DMS 273 (cell line): ENCODE measurements at regions not wholly inside any gene's neighbourhood (a gene's known extent, or its start where the extent isn't known, plus 50 kb on each side); places are given as distances from the start of the nearest gene placed in this dataset.

Experiments
- DNase-seq: peaks from one replicate; lab custom pipeline; 2025; ENCODE audit not compliant: unreplicated experiment; lab: John Stamatoyannopoulos, UW

DNA sequence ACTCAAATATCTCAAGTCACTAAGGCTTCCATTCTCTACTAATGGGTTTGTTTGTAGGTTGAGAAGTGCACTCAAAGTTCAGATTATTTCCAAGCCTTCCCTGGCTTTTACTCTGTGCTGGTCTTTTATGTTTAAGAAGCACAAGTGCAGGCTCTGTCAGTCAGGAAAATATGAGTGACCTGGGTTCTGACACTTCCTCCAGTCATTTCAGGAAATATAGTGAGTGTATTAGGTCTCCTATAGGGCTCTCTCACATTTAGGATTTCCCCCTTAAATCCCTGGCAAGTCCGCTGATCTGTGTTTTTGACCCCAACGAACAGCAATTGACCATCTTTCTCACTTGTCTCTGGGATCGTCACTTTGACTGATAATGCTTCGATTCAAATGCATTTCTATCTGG, 210.2 kb downstream of the ARPP21 start:
- no peak for DNase-seq

DNA sequence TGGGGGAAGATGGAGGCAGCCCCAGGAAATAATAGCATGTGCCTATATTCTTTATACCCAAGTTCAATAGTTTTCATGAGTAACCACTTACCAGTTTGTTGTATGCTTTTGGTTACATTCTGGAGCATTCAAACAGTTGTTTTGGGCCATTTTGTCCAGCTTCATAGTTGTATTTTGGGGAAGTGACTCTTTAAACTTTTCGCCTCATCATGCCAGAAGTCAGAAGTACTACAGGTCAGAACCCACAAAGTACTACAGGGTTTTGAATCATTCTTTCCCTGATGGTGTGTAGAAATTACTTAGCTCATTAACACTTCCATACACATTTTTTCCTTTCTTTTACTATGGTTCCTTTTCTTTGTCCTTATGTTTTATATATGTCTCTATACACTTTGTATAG, 210.6 kb downstream of the ARPP21 start:
- DNase-seq, result no peak

DNA sequence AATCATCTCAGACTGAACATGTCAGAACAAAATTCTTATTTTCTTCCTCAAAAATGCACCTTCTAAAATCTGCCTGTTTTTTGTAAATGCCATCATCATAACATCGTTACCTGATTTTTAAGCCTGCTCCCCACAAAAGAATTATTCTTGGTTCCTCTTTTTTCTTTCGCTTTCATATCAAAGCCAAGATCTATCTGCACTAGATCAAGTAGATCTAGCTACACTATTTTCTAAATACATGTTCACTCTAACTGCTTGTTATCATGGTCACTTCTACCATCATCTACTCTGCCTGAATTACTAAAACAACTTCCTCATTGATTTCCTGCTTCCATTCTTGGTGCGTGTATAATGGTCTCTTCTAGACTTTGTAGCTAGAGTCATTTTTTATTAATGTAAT, 217.7 kb downstream of the ARPP21 start:
- DNase-seq, result no peak

DNA sequence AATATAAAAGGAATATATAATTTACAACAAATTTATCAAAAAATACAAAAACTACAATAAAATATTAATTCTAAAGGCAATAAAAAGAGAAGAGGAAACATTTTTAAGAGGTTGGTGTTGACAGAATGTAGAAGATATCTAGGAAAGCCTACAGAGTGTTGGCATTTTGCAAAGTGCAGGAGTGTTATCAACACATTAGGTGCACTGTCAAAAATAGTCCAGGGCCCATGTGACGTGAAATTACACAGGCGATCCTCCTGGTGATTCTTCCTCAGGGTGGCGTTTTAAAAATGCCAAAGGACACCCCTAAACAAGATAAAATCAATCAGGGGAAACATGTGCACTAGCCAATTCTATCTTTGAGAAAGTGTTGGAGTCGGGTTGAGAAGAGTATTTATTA, 222.7 kb downstream of the ARPP21 start:
- no peak for DNase-seq

DNA sequence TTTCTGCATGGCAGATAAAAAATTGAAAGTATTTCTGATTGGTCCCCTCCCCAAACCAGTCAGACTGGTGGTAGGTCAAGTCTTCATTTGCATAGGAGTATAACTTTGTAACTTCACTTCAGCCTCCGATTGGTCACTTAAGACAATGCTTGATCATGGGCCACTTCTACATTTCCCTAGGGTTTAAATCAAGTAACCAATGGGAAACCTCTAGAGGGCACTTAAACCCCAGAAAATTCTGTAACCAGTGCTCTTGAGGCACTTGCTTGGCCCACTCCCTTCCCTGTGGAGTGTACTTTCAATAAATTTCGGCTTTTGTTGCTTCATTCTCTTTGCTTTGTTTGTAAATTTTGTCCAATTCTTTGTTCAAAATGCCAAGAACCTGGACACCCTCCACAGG, 225.5 kb downstream of the ARPP21 start:
- no peak for DNase-seq

DNA sequence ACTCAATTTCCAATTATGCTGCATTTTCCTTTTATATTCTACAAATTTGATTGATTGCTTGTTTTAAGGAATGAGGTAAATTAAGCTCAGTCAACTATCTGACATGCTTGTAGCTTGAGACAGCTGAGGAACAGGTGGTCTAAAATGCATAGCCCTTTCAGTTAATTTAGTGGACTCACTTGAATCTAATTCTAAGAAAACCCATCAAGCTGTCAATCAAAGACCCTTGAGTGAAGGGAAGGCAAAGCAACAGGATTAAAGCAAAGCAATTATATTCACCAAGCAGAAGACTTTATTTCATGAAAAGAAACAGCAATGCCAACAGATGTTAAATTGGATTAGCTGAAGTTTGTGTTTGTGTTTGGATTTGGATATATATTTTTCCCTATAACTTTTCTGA, 228.5 kb downstream of the ARPP21 start:
- no peak for DNase-seq

DNA sequence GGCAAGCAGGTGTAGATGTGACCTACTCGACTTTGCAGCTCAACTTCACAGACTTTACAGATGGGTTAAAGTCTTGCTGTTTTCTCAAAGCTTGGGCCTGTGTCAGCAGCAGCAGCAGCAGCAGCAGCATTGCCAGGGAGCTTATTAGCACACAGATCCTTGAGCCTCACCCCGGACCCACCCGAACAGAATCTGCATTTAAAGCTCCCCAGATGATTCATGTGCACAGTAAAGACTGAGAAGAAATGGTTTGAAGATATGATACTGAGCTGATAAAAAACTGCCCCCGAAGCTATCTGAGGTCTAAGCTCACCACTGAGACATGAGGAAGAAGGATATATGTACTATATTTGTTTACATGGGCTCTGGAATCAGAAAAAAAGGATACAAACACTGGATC, 231.7 kb downstream of the ARPP21 start:
- no peak for DNase-seq

DNA sequence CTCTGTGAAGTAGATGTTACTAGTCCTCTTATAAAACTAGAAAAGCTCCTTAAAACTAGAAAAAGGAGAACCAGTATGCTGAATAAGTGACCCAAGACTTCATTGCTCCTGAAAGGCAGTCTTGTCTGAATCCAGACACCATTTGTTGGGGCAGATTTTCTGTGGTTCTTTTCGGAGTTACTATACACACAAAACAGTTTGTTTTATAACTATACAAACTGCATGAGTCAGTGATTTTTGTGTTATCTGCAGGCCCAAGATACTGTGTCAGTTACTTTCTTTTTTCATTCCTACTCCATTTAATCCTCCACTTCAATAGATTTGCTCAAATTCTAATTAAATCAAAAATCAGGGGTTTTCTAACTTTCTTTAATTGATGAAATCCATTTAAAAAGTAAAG, 244.6 kb downstream of the ARPP21 start:
- DNase-seq, result no peak

DNA sequence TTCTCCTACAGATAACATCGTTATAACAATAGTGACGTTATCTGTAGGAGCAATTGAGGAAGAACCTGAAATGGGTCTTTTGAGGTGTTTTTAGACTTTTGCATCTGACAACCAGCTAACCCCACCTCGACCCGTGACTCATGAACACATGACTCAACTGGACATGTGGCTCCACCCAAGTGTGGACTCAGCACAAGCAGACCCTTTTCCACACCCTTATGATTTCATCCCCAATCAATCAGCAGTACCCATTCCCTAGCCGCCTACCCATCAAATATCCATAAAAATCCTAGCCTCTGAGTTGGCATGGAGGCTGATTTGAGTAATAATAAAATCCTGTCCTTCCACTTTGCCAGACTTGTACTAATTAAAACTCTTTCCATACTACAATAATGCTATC, 255.4 kb downstream of the ARPP21 start:
- DNase-seq, result no peak

DNA sequence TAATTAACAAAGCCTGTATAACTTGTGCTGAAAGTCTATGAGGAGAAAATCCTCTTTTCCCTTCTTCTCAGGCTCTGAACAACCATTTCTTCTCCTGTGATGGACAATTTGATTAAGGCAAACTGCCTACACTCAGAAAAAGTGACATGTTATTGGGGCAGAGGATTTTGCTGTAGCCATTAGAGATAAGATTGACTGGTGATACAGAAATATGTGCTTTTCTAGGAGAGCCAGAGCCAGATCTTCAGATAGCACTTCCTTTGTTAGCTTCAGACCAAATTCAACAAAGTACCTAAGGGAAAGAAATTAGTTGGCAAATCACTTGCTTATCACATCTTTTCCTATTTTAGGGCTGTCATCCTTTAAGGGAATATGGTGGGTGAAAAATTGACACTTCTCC, 259.9 kb downstream of the ARPP21 start:
- DNase-seq, result no peak

DNA sequence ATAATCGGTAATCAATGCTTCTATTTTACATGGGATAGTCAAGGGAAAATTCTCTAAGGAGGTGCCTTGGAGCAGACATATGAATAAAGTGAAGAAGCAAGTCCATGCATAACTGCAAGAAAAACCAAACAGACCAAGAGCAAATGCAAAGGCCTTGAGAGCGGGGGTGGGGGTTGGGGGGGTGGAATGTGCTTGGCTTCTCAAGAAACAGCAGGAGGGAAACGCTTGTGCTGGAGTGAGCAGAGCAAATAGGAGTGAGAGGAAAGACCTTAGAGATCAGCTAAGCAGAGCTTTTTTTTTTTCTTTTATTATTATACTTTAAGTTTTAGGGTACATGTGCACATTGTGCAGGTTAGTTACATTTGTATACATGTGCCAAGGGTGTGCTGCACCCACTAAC, 260.8 kb downstream of the ARPP21 start:
- no peak for DNase-seq

DNA sequence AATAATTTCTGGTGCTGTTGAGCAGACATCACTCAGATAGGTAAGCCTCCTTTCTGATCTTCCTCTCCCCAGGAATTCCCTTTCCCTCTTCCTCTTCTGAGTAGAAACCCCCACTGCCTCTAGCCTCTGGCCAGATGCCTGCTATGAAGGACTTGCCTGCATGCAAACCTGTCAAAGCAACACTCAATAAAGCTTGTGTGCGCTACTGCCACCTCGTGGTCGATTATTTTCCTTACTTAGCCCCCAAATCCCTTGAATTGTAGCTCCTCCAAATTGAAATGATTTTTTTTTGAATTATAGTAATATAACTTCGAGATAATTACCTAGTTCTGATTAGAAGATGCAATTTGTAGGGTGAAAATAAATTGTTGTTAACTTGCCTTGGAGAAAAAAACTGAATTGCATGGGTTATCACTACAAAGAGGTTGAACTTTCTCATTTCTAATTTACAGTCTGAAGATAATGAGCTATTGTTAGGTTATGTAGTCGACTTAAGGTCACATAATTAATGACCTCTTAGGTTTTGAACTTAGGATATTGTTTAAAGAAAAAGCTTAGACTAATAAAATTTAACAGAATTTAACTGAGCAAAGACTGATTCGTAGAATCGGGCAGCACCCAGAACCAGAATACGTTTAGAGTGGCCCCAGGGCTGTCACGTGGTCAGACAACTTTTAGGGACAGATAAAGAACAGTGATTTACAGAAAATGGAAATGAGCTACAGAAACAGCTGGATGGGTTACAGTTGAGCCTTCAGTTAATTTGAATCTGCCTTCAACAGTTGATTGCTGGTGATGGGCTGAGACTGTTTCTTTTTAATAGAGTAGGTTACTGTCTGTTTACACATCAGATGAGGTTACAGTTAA, 269.3 kb downstream of the ARPP21 start:
- DNase-seq, result peak; percentile 87

DNA sequence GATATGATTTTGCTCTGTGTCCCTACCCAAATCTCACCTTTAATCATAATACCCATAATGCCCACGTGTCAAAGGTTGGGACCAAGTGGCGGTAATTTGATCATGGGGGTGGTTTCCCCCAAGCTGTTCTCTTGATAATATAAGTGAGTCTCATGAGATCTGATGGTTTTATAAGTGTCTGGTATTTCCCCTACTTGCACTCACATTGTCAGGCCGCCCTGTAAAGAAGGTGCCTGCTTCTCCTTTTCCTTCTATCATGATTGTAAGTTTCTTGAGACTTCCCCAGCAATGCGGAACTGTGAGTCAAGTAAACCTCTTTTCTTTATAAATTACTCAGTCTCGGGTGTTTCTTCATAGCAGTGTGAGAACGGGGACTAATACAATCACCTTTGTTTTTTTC, 279.8 kb downstream of the ARPP21 start:
- DNase-seq, result no peak

DNA sequence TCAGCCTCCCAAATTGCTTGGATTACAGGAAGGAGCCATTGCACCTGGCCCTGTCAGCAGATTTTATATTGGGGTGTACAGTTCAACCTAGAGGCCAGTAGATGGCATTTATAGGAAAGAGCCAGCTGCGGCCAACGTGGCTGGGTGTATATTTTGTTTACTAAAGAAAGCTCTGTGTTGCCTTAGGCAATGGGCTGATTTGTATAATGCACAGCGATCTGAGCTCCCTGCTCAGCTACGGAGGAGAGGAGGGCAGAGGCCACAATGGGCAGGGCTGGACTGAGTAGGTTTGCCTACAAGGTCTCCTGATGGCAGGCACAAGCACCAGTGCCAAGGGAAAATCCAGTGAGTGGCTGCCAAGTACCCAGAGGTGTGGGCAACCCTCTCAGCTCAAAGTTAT, 282.4 kb downstream of the ARPP21 start:
- no peak for DNase-seq

DNA sequence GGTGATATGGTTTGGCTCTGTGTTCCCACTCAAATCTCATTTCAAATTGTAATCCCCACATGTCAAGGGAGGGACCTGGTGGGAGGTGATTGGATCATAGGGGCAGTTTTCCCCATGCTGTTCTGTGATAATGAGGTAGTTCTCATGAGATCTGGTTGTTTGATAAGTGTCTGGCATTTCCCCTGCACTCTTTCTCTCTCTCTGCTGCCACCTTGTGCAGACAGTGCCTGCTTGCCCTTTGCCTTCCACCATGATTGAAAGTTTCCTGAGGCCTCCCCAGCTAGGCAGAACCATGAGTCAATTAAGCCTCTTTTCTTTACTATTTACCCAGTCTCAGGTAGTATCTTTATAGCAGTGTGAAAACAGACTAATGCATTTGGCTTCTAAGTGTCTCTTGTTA, 284.7 kb downstream of the ARPP21 start:
- peak; percentile 68 for DNase-seq

DNA sequence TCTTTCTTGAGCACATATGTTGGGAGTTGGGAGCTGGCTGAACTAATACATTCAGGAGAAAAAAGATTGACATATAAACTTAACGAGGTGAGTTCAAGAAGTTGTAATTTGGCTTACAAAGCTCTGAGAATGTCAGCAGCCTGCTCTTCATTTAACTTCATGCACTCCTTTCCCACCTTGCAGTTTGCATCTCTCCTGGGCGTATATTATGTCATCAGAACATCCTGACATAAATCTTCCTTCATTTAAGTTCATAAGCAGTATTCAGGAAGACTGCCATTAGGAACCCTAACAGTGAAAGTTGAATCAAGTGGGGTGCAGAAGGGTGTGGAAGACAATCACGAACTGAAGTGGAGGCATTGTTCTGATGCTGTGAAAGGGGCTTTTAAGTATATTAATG, 288.1 kb downstream of the ARPP21 start:
- DNase-seq, result no peak

DNA sequence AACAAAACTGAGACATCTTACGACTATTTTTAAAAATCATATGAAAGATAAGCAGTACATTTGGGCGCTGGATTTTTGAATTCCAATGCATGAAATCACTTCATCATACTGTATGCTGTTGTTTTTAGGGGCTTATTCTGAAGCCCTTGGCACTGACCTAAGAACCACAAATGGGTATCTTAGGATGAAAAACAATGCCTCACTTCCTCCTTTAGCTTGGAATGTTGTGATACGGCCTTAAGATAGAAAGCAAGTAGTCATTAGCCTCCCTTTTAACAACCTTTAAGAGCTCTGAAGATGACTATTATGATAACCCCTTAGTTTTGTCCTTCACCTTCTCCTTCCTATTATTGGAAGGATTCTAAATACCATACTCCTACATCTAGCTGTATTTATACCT, 289.8 kb downstream of the ARPP21 start:
- DNase-seq, result no peak

DNA sequence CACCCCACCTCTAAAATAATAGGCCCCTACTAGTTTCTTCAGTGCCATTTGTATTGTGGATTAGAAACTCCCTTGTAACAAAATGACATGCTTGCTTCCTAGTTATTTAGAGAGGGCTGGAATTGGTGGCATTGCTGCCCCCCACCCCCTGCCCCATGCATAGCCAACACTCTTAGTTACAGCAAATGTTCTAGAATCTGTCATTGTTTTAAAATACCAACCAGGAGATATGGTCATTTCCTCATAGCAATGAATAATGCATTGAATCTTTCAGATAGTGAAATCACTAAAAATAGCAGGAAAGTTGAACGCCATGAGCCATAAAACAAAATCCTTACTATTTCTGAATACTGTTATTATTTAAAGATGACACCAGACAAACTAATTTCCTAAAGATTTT, 292.5 kb downstream of the ARPP21 start:
- DNase-seq, result no peak

DNA sequence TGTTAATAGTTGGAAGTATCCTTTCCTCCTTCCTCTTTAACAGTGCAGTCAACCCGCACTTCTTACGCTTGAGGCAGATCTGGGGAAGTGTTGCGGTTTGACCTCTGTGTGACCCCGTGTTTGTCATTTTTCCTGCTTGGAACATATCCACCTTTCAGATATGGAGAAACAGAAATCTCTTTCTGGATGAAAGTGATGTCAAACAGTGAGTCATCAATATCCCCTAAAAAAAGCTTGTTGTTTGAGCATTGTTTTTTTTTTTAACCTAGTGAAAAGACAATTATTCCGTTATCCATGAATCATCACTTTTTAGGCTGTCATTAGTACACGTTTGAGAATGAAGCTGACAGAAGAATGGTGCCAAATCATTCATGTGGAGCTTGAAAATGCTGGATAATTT, 293.7 kb downstream of the ARPP21 start:
- DNase-seq, result peak; percentile 28

DNA sequence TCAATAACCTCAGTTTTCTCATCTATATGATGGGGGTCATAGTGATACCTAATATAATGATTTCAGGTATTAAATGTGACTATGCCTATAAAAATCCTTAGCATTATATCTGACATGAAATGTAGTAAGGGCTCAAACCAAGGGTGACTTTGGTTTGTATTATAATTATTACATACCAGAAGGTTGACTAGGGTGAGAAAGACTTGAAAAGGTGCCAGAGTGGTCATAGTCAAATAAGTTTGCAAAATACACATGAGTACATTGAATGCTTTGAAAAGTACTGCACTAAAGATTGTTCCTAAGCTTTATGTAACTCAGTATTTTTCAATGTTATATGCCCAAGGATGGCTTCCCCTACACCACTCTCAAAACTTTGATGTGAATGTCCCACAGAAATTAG, 297.2 kb downstream of the ARPP21 start:
- DNase-seq, result no peak

DNA sequence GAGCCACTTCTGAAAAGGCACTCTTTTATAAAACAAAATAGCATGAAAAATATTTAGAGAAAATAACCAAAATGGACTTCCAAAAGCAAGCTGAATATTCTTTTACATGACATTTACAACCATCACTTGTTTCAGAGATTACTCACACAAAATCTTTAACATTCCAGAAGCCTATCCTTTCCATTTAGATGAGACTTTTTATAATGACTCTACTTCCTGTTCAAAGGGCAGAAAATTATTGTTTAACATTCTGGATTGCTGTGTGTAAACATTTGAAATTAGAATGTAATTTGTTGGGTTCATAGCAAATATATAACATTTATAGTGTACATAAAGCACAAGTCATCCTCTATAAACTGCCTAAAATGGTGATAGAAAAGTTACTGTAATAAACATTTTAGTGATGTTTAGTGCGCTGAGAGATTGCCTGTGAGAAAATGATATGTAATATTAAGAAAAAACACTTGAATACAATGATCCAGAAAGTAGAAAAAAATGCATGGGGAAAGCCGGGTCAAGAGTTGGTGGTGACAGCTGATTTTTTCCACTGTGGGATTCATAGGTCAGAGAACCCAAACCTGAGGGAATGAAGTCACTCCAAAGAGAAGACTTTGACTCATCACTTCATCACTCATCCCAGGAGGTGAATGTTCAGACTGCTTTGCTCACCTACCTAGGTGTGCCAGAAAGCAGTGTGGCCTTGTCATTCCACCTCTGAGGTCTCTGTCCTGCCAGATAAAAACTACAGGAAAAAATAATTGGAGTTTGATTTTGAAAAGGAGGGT, 305.8 kb downstream of the ARPP21 start:
- DNase-seq, result no peak

DNA sequence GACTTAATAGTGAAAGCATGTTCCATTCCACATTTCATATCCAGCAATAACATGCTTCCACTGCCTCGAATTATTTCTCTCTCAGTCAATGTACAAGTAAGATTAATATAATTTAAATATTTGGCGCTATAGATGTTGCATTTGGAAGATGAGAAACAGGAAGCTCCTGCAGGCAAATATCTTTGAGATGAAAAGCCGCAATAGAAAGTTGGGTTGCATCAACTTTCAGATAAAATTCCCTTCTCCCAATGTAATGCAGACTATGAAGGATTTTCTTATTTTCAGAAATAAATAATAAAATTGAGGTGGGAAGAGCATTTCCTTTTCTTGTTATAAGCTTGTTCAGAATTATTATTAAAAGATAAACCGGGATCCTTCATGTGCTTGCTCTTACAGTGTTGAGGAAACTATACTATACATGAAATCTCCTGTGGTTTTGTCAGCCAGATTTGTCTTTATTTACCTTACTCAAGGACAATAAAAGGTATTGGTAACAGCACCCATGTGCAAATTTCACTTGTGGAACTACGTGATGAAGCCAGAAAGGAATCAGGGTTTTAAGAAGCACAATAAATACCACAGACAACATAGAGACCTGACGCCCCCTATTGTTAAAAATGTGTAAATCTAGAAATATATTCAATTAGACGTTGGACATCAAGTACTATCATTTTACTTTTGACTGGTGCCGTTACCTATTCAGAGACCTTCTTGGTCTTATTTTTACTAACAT, 307.0 kb downstream of the ARPP21 start:
- peak; percentile 45 for DNase-seq
